IMR-90 (cell line): ENCODE measurements at regions not wholly inside any gene's neighbourhood (a gene's known extent, or its start where the extent isn't known, plus 50 kb on each side); places are given as distances from the start of the nearest gene placed in this dataset.

Experiments used
- BHLHE40 ChIP-seq: fragments of 150-350 bp; IDR thresholded peaks from 2 replicates; pipeline ENCODE4 v1.6.1; 2016; ENCODE audit warnings: mild to moderate bottlenecking, low read depth, low read length
- CEBPB ChIP-seq: IDR thresholded peaks from 2 replicates; pipeline ENCODE4 v1.6.1; 2012; ENCODE audit warnings: low read depth, low read length, improper control_type of control experiment
- CHD1 ChIP-seq: IDR thresholded peaks from 2 replicates; pipeline ENCODE4 v1.6.1; 2012; ENCODE audit warnings: low read depth, low read length, improper control_type of control experiment
- ELK1 ChIP-seq: fragments of 150-350 bp; IDR thresholded peaks from 2 replicates; pipeline ENCODE4 v1.6.1; 2016; ENCODE audit warnings: low read depth, mild to moderate bottlenecking, low read length, moderate library complexity, borderline replicate concordance
- MAFK ChIP-seq: IDR thresholded peaks from 2 replicates; pipeline ENCODE4 v1.6.1; 2012; ENCODE audit warnings: low read depth, low read length, improper control_type of control experiment
- MAZ ChIP-seq: IDR thresholded peaks from 2 replicates; pipeline ENCODE4 v1.6.1; 2012; ENCODE audit warnings: low read depth, mild to moderate bottlenecking, low read length, improper control_type of control experiment, moderate library complexity, borderline replicate concordance
- MXI1 ChIP-seq: IDR thresholded peaks from 2 replicates; pipeline ENCODE4 v1.6.1; 2012; ENCODE audit warnings: low read depth, mild to moderate bottlenecking, low read length, moderate library complexity, borderline replicate concordance
- NFE2L2 ChIP-seq: fragments of 150-350 bp; IDR thresholded peaks from 2 replicates; pipeline ENCODE4 v1.6.1; 2016; ENCODE audit warnings: low read depth, mild to moderate bottlenecking, low read length
- POLR2A ChIP-seq: IDR thresholded peaks from 2 replicates; pipeline ENCODE4 v1.6.1; 2012; ENCODE audit warnings: mild to moderate bottlenecking, low read depth, low read length
- RAD21 ChIP-seq: IDR thresholded peaks from 2 replicates; pipeline ENCODE4 v1.6.1; 2012; ENCODE audit warnings: low read length, improper control_type of control experiment
- USF2 ChIP-seq: fragments of 150-350 bp; IDR thresholded peaks from 2 replicates; pipeline ENCODE4 v1.6.1; 2017; ENCODE audit warnings: mild to moderate bottlenecking, antibody characterized with exemption, low read length, low read depth
- TF ChIP-seq, protein P1 (sequence below): conservative IDR thresholded peaks from 2 replicates; pipeline ENCODE4 v1.5.1; 2012; ENCODE audit warnings: mild to moderate bottlenecking, low read depth, low read length, improper control_type of control experiment

- no peak for TF ChIP-seq MAZ
- no peak for TF ChIP-seq MAFK
- TF ChIP-seq, protein P1, sequence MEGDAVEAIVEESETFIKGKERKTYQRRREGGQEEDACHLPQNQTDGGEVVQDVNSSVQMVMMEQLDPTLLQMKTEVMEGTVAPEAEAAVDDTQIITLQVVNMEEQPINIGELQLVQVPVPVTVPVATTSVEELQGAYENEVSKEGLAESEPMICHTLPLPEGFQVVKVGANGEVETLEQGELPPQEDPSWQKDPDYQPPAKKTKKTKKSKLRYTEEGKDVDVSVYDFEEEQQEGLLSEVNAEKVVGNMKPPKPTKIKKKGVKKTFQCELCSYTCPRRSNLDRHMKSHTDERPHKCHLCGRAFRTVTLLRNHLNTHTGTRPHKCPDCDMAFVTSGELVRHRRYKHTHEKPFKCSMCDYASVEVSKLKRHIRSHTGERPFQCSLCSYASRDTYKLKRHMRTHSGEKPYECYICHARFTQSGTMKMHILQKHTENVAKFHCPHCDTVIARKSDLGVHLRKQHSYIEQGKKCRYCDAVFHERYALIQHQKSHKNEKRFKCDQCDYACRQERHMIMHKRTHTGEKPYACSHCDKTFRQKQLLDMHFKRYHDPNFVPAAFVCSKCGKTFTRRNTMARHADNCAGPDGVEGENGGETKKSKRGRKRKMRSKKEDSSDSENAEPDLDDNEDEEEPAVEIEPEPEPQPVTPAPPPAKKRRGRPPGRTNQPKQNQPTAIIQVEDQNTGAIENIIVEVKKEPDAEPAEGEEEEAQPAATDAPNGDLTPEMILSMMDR: no peak
- no peak for TF ChIP-seq MXI1
- TF ChIP-seq CEBPB: no peak
- no peak for TF ChIP-seq ELK1
- TF ChIP-seq USF2: no peak
- no peak for TF ChIP-seq BHLHE40
- no peak for TF ChIP-seq POLR2A
- no peak for TF ChIP-seq RAD21
- TF ChIP-seq NFE2L2: no peak
- TF ChIP-seq CHD1: no peak
These were observed 52.6 kb upstream of the GADD45A start for GRCh38 chr1:67632356-67632755.
